BLaER1 (cell line): ENCODE measurements at regions not wholly inside any gene's neighbourhood (a gene's known extent, or its start where the extent isn't known, plus 50 kb on each side); places are given as distances from the start of the nearest gene placed in this dataset.

Experiments used
- H3K27ac ChIP-seq: shearing (Covaris generic); formaldehyde crosslinking; 2 replicates; pipeline ENCODE4 v1.8.1; 2022
- H3K27me3 ChIP-seq: shearing (Covaris generic); formaldehyde crosslinking; 2 replicates; pipeline ENCODE4 v1.8.1; 2022
- H3K36me3 ChIP-seq: shearing (Covaris generic); formaldehyde crosslinking; 2 replicates; pipeline ENCODE4 v1.8.1; 2022
- H3K4me1 ChIP-seq: shearing (Covaris generic); formaldehyde crosslinking; 2 replicates; pipeline ENCODE4 v1.8.1; 2022
- H3K4me2 ChIP-seq: shearing (Covaris generic); formaldehyde crosslinking; 2 replicates; pipeline ENCODE4 v1.8.1; 2022
- H3K4me3 ChIP-seq: shearing (Covaris generic); formaldehyde crosslinking; 2 replicates; pipeline ENCODE4 v1.8.1; 2022
- H3K9ac ChIP-seq: shearing (Covaris generic); formaldehyde crosslinking; 2 replicates; pipeline ENCODE4 v1.8.1; 2022
- H3K9me3 ChIP-seq: shearing (Covaris generic); formaldehyde crosslinking; 2 replicates; pipeline ENCODE4 v1.8.1; 2022
- H4K20me1 ChIP-seq: shearing (Covaris generic); formaldehyde crosslinking; 2 replicates; pipeline ENCODE4 v1.8.1; 2022
- Cebpa-rat ChIP-seq: shearing (Covaris generic); IDR thresholded peaks from 2 replicates; pipeline ENCODE4 v1.8.1; 2022

- H3K27me3 ChIP-seq, result no peaks in the 10 kb centered on the region
- no peak for TF ChIP-seq Cebpa-rat
- no peak overlapping the region for H3K4me3 ChIP-seq
- no peaks in the 10 kb centered on the region for H3K36me3 ChIP-seq
- H3K4me1 ChIP-seq, result peaks cover 22% of the 10 kb centered on the region
- H3K4me2 ChIP-seq, result no peak overlapping the region
- H3K9me3 ChIP-seq, result peaks cover 5% of the 10 kb centered on the region
- no peaks in the 10 kb centered on the region for H4K20me1 ChIP-seq
- H3K27ac ChIP-seq, result no peak overlapping the region
- no peak overlapping the region for H3K9ac ChIP-seq
These were observed 1168.8 kb downstream of the BRD1 start for GRCh38 chr22:48658871-48659270.

DNA sequence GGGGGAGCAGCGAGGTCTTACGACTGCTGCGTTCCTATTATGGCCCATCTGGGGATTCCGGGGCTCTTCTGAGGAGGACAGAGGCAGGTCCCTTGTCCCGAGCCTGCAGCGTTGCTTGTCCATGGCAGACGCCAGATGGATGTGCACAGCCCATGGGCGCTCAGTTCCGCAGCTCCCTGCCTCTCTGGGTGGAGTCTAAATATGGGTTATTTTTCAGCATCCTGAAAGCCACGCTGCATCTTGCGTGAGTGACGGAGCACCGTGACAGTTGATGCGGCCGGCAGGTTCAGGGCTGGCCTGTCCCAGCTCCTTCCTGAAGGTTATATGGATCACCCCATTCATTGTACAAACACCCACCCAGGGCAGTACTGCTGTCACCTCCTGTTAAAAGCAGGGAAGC is 1169.4 kb downstream of the BRD1 start:
- Histone ChIP-seq H3K9me3 (no peaks in the 10 kb centered on the region), H3K36me3 (no peaks in the 10 kb centered on the region), H3K4me2 (no peak overlapping the region), H3K4me3 (no peak overlapping the region), H3K27ac (no peak overlapping the region), H3K27me3 (no peaks in the 10 kb centered on the region), H3K9ac (no peak overlapping the region), H3K4me1 (peaks cover 22% of the 10 kb centered on the region), H4K20me1 (peaks cover 1% of the 10 kb centered on the region; the same call in 1 of the 2 replicates)
- TF ChIP-seq Cebpa-rat, result no peak

GRCh38 chr22:48654492-48654891 is 1173.2 kb downstream of the BRD1 start:
- Histone ChIP-seq H3K36me3 (no peaks in the 10 kb centered on the region), H3K9me3 (no peaks in the 10 kb centered on the region), H3K4me2 (0 out of 2 replicates have a peak overlapping the region, but pooled peaks have one; percentile 60), H4K20me1 (peaks cover 19% of the 10 kb centered on the region; the same call in 1 of the 2 replicates), H3K9ac (no peak overlapping the region), H3K27me3 (no peaks in the 10 kb centered on the region), H3K4me3 (no peak overlapping the region), H3K27ac (no peak overlapping the region), H3K4me1 (peaks cover 47% of the 10 kb centered on the region)
- TF ChIP-seq Cebpa-rat, result no peak

GRCh38 chr22:48653929-48654328 is 1173.7 kb downstream of the BRD1 start:
- Histone ChIP-seq H3K27ac (no peak overlapping the region), H3K36me3 (no peaks in the 10 kb centered on the region), H3K4me1 (peaks cover 47% of the 10 kb centered on the region), H3K9me3 (no peaks in the 10 kb centered on the region), H3K4me3 (no peak overlapping the region), H3K4me2 (no peak overlapping the region), H4K20me1 (peaks cover 25% of the 10 kb centered on the region; the same call in 1 of the 2 replicates), H3K27me3 (no peaks in the 10 kb centered on the region), H3K9ac (no peak overlapping the region)
- TF ChIP-seq Cebpa-rat, result no peak

- H3K4me2 ChIP-seq, result no peak overlapping the region
- peaks cover 25% of the 10 kb centered on the region; the same call in 1 of the 2 replicates for H4K20me1 ChIP-seq
- no peak overlapping the region; the same call in 1 of the 2 replicates for H3K27ac ChIP-seq
- no peaks in the 10 kb centered on the region; the same call in 1 of the 2 replicates for H3K36me3 ChIP-seq
- no peak overlapping the region for H3K9ac ChIP-seq
- no peaks in the 10 kb centered on the region for H3K9me3 ChIP-seq
- H3K4me1 ChIP-seq, result peaks cover 47% of the 10 kb centered on the region
- H3K27me3 ChIP-seq, result no peaks in the 10 kb centered on the region
- TF ChIP-seq Cebpa-rat, result no peak
- no peak overlapping the region for H3K4me3 ChIP-seq
These were observed 1174.4 kb downstream of the BRD1 start for GRCh38 chr22:48653306-48653705.

DNA sequence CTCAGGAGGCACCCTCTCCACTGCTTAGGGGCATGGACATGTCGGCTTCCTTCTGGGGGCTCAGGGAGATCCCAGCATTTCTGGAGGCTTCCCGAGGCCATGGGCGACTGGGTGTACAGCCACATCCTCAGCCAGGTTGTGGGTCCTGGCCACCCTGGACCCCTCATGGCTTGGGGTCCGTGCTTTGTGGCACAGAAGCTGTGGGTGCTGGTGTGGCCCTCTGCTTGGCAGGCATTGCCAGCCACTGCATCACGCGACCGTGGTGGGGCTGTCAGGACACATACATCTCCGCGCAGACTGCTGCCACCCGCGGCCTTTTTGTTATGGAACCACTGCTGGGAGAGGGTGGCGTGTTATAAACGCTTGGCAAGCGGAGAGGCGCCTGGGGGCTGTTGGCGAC is 1174.9 kb downstream of the BRD1 start:
- peak overlapping the region; percentile 13; the same call in 1 of the 2 replicates for H3K27ac ChIP-seq
- peaks cover 47% of the 10 kb centered on the region for H3K4me1 ChIP-seq
- no peaks in the 10 kb centered on the region for H3K9me3 ChIP-seq
- no peaks in the 10 kb centered on the region for H3K27me3 ChIP-seq
- no peak overlapping the region for H3K4me3 ChIP-seq
- H3K36me3 ChIP-seq, result no peaks in the 10 kb centered on the region; the same call in 1 of the 2 replicates
- H3K4me2 ChIP-seq, result peak overlapping the region; percentile 43; the same call in 1 of the 2 replicates
- no peak for TF ChIP-seq Cebpa-rat
- peaks cover 25% of the 10 kb centered on the region; the same call in 1 of the 2 replicates for H4K20me1 ChIP-seq
- no peak overlapping the region for H3K9ac ChIP-seq

GRCh38 chr22:48651981-48652538 is 1175.6 kb downstream of the BRD1 start:
- H4K20me1 ChIP-seq, result peaks cover 25% of the 10 kb centered on the region; the same call in 1 of the 2 replicates
- peak overlapping the region; percentile 18; the same call in 1 of the 2 replicates for H3K27ac ChIP-seq
- H3K4me3 ChIP-seq, result no peak overlapping the region
- no peaks in the 10 kb centered on the region for H3K27me3 ChIP-seq
- no peaks in the 10 kb centered on the region for H3K9me3 ChIP-seq
- H3K4me1 ChIP-seq, result peaks cover 49% of the 10 kb centered on the region
- TF ChIP-seq Cebpa-rat, result no peak
- H3K4me2 ChIP-seq, result peak overlapping the region; percentile 43
- no peaks in the 10 kb centered on the region; the same call in 1 of the 2 replicates for H3K36me3 ChIP-seq
- H3K9ac ChIP-seq, result 0 out of 2 replicates have a peak overlapping the region, but pooled peaks have one; percentile 19

DNA sequence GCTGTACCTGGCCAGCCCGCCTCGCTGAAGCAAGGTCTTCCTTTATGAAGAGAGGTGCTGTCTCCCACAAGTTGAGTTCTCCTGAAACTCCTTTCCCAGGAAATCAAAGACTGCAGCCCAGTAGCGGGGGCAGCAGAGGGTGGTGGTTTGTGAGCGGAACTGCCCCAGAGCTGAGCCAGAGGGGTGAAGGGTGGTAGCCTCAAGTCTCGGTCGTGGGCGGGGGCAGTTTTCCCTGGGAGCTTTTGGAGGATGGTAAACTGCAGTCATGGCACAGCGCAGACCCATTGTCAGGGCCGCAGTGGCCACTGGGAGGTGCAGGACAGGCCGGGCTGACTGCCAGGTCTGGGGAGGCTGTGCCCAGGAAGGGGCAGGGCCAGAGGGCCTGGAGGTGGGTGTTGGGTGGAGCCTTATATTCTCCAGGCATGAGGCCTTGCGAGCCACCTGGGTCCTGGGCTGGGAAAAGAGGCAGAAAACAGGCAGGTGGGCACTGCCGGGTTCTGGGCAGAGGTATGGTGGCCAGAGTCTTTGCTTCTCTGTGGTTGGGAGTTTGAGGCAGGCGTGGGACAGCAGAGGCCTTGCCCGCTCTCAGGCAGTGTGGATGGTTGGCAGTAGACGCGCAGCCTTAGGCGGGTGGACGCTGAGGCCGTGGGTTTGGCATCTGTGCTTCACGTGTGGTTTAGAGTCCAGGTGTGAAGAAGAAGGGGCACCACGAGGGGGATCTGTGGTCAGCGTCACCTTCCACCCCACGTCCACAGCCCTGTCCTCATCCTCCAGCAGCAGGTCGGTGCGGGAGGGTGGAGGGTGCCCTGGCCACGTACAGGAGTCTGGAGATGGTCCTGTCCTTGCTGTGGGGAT is 1176.4 kb downstream of the BRD1 start:
- Histone ChIP-seq H3K9ac (no peak overlapping the region), H3K27ac (no peak overlapping the region; the same call in 1 of the 2 replicates), H3K4me2 (no peak overlapping the region; the same call in 1 of the 2 replicates), H3K9me3 (no peaks in the 10 kb centered on the region), H3K4me1 (peaks cover 56% of the 10 kb centered on the region), H3K36me3 (no peaks in the 10 kb centered on the region; the same call in 1 of the 2 replicates), H3K27me3 (no peaks in the 10 kb centered on the region), H3K4me3 (no peak overlapping the region), H4K20me1 (peaks cover 25% of the 10 kb centered on the region; the same call in 1 of the 2 replicates)
- no peak for TF ChIP-seq Cebpa-rat

GRCh38 chr22:48650323-48651035 is 1177.2 kb downstream of the BRD1 start:
- Histone ChIP-seq H3K27me3 (no peaks in the 10 kb centered on the region), H3K27ac (no peak overlapping the region), H4K20me1 (peaks cover 31% of the 10 kb centered on the region), H3K4me3 (no peak overlapping the region), H3K4me2 (no peak overlapping the region; the same call in 1 of the 2 replicates), H3K36me3 (no peaks in the 10 kb centered on the region; the same call in 1 of the 2 replicates), H3K4me1 (peaks cover 56% of the 10 kb centered on the region), H3K9me3 (no peaks in the 10 kb centered on the region), H3K9ac (no peak overlapping the region)
- no peak for TF ChIP-seq Cebpa-rat
